OCI-LY7 (cell line): ENCODE measurements at regions not wholly inside any gene's neighbourhood (a gene's known extent, or its start where the extent isn't known, plus 50 kb on each side); places are given as distances from the start of the nearest gene placed in this dataset.

Experiments used
- BruUV-seq: library from RNA; stranded (reverse); fragments of 400-500 nt; replicated peaks from 2 replicates; lab custom pipeline; 2021; lab: Mats Ljungman, UMichigan
- CTCF ChIA-PET: fragments of 300-600 bp; sonication (Branson Sonifier 250); formaldehyde crosslinking; loops from one replicate; lab custom pipeline; 2022; ENCODE audit warnings: antibody characterized with exemption; ENCODE audit not compliant: unreplicated experiment; lab: Charles Lee
- POLR2A ChIA-PET: fragments of 300-600 bp; sonication (Branson Sonifier 250); formaldehyde crosslinking; loops from one replicate; lab custom pipeline; 2022; ENCODE audit warnings: antibody characterized with exemption; lab: Charles Lee
- DNase-seq: peaks from one replicate; pipeline ENCODE4 v3.0.0-alpha.2; 2015; ENCODE audit warnings: low spot score
- H2AFZ ChIP-seq: fragments of 200-600 bp; sonication (generic), shearing (Covaris generic); 2 replicates; pipeline ENCODE4 v1.6.1; 2014; ENCODE audit warnings: mild to moderate bottlenecking, antibody characterized with exemption, low read length, moderate library complexity
- H3K27ac ChIP-seq: fragments of 200-600 bp; sonication (generic); 2 replicates; pipeline ENCODE4 v1.5.1; 2014; ENCODE audit warnings: mixed run types, low read depth, mild to moderate bottlenecking, moderate library complexity, low read length, inconsistent platforms; ENCODE audit not compliant: poor library complexity, severe bottlenecking
- H3K36me3 ChIP-seq: fragments of 200-600 bp; sonication (generic); 2 replicates; pipeline ENCODE4 v1.6.1; 2014; ENCODE audit warnings: mild to moderate bottlenecking, antibody characterized with exemption, low read length, moderate library complexity, mixed read lengths; ENCODE audit not compliant: insufficient read depth
- H3K4me1 ChIP-seq: fragments of 200-600 bp; sonication (generic); 2 replicates; pipeline ENCODE4 v1.5.1; 2014; ENCODE audit warnings: mild to moderate bottlenecking, low read length; ENCODE audit not compliant: insufficient read depth, poor library complexity, severe bottlenecking
- H3K4me2 ChIP-seq: fragments of 200-600 bp; sonication (generic); 2 replicates; pipeline ENCODE4 v1.6.1; 2014; ENCODE audit warnings: mild to moderate bottlenecking, low read length
- H3K4me3 ChIP-seq: fragments of 200-600 bp; sonication (generic); 2 replicates; pipeline ENCODE4 v1.5.1; 2014; ENCODE audit warnings: mild to moderate bottlenecking, low read depth, low read length; ENCODE audit not compliant: poor library complexity, severe bottlenecking
- H3K79me2 ChIP-seq: fragments of 200-600 bp; sonication (generic); 2 replicates; pipeline ENCODE4 v1.6.1; 2016; ENCODE audit warnings: low read depth, mild to moderate bottlenecking, low read length, moderate library complexity, mixed read lengths; ENCODE audit not compliant: insufficient read depth
- H3K9me2 ChIP-seq: fragments of 200-600 bp; sonication (generic); 2 replicates; pipeline ENCODE4 v1.6.1; 2016; ENCODE audit warnings: mild to moderate bottlenecking, low read length, mixed read lengths; ENCODE audit not compliant: insufficient read depth
- H3K9me3 ChIP-seq: fragments of 200-600 bp; sonication (generic); 2 replicates; pipeline ENCODE4 v1.6.1; 2014; ENCODE audit warnings: mild to moderate bottlenecking, mixed run types, low read length, mixed read lengths
- H4K20me1 ChIP-seq: fragments of 200-600 bp; sonication (generic); 2 replicates; pipeline ENCODE4 v1.6.1; 2014; ENCODE audit warnings: mild to moderate bottlenecking, antibody characterized with exemption, low read length, moderate library complexity, mixed read lengths; ENCODE audit not compliant: insufficient read depth
- CTCF ChIP-seq: fragments of 200-600 bp; sonication (generic); conservative IDR thresholded peaks from 2 replicates; pipeline ENCODE4 v1.5.1; 2014; ENCODE audit warnings: mild to moderate bottlenecking, antibody characterized with exemption, low read length, moderate library complexity, mixed read lengths
- EZH2phosphoT487 ChIP-seq: fragments of 200-600 bp; sonication (generic); IDR thresholded peaks from 2 replicates; pipeline ENCODE4 v1.6.1; 2018; ENCODE audit warnings: low read depth, borderline replicate concordance, mild to moderate bottlenecking, mixed run types, antibody characterized with exemption, low read length, moderate library complexity, mixed read lengths
- intact Hi-C: fragments of 100-400 bp; cut with micrococcal nuclease; formaldehyde crosslinking; loops from one replicate; pipeline ENCODE4 v1.10.0; 2022; ENCODE audit not compliant: unreplicated experiment

GRCh38 chr6:61217714-61218113 lies 1068.3 kb downstream of the KHDRBS2 start:
- Histone ChIP-seq H2AFZ (no peak overlapping the region), H3K79me2 (no peaks in the 10 kb centered on the region), H4K20me1 (no peaks in the 10 kb centered on the region), H3K27ac (no peak overlapping the region), H3K4me2 (no peak overlapping the region), H3K36me3 (no peaks in the 10 kb centered on the region), H3K4me3 (no peak overlapping the region), H3K9me3 (peaks cover 7% of the 10 kb centered on the region; the same call in 1 of the 2 replicates), H3K9me2 (no peaks in the 10 kb centered on the region), H3K4me1 (no peaks in the 10 kb centered on the region)
- TF ChIP-seq CTCF (no peak), EZH2phosphoT487 (no peak)
- DNase-seq, result no peak
- intact Hi-C loops, result no loop called here
- no TSS peak for BruUV-seq
- ChIA-PET POLR2A (no interaction called here), CTCF (no interaction called here)

DNA sequence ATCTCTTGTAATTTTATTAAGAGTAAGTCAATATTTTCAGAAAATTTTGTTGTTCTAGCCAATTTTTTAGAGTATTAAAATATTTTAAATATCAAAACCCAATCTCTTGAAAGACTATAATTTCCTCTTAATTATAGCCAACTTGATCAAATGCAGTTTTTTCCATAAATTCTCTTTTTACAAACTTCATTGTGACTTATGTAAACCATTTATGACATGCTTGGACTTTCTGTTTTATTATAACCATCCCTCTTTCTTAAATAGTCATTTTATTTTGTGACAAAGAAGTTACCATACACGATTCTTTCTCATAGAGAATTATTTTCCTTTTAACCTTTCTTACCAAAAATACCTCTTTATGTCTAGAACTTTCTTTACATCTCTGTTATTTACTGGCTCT lies 1075.5 kb downstream of the KHDRBS2 start:
- no peak for TF ChIP-seq CTCF
- TF ChIP-seq EZH2phosphoT487, result no peak
- no peaks in the 10 kb centered on the region for H4K20me1 ChIP-seq
- H3K79me2 ChIP-seq, result no peaks in the 10 kb centered on the region
- no peaks in the 10 kb centered on the region for H3K4me1 ChIP-seq
- no peaks in the 10 kb centered on the region for H3K36me3 ChIP-seq
- H3K4me2 ChIP-seq, result no peak overlapping the region
- H3K27ac ChIP-seq, result no peak overlapping the region
- ChIA-PET POLR2A (no interaction called here), CTCF (no interaction called here)
- no peaks in the 10 kb centered on the region for H3K9me2 ChIP-seq
- peak; percentile 31 for DNase-seq
- peaks cover 43% of the 10 kb centered on the region for H3K9me3 ChIP-seq
- H3K4me3 ChIP-seq, result no peak overlapping the region
- H2AFZ ChIP-seq, result no peak overlapping the region
- intact Hi-C loops, result no loop called here
- no TSS peak for BruUV-seq

DNA sequence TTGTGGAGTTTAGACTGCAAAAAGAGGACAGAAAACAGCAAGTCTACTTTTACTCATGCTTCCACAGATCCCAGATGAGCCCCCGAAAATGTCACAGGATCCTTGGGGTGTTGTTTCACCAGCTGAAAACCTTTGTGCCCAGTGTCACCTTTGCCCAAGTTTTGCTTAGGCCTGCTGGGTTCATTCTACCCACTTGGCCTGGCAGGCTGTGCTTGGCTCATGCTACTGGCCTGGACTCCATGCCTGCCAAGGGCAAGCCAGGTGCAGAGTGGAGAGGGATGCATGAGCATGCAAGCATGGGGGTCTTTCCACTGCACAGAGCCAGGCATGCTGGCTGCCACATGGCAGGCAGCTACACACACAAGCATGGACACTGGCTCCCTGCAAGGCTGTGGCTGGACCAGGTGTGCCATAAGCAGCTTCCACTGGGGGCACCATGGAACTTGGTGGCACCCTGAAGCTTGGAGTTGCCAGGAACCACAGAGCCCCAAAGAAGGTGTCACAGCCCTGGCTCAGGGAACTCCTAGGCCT lies 1082.0 kb downstream of the KHDRBS2 start:
- Histone ChIP-seq H3K4me3 (no peak overlapping the region), H3K4me1 (no peaks in the 10 kb centered on the region), H3K79me2 (no peaks in the 10 kb centered on the region), H2AFZ (no peak overlapping the region), H3K4me2 (no peak overlapping the region), H3K36me3 (no peaks in the 10 kb centered on the region), H3K9me3 (peaks cover 11% of the 10 kb centered on the region), H4K20me1 (no peaks in the 10 kb centered on the region), H3K9me2 (no peaks in the 10 kb centered on the region), H3K27ac (no peak overlapping the region)
- intact Hi-C loops, result no loop called here
- TF ChIP-seq CTCF (no peak), EZH2phosphoT487 (no peak)
- no TSS peak for BruUV-seq
- ChIA-PET CTCF (no interaction called here), POLR2A (no interaction called here)
- DNase-seq, result no peak
